ENCODE measurements at regions not wholly inside any gene's neighbourhood (a gene's known extent, or its start where the extent isn't known, plus 50 kb on each side); places are given as distances from the start of the nearest gene placed in this dataset.

DNA sequence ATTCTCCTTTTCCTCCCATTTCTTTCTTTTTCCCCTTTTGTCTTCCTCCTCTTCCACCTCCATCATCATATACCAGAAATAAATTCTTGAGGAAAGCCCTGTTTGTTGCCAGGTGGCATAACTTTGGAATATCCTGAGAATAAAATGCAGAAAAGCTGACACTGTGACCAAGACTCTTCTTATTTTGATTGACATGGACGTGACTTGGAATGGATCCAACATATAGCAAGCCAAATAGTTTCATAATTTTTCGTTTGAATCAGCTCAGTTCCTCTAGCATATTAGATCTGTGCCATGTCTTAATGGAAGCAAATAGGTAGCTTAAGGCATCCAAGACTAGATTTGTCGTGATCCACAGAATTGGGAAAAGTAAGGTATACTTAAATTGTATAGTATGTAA is 354.7 kb upstream of the FIGN start:
- DNase-seq (ENCODE audit: low spot score) (no peak), ATAC-seq (ENCODE audit: low read depth) (no peak)
- H3K27ac ChIP-seq (ENCODE audit: poor library complexity, severe bottlenecking): no peak overlapping the region
- peaks cover 3% of the 10 kb centered on the region for H3K27me3 ChIP-seq (ENCODE audit: insufficient read depth, poor library complexity, severe bottlenecking)
- TF ChIP-seq, protein P1, sequence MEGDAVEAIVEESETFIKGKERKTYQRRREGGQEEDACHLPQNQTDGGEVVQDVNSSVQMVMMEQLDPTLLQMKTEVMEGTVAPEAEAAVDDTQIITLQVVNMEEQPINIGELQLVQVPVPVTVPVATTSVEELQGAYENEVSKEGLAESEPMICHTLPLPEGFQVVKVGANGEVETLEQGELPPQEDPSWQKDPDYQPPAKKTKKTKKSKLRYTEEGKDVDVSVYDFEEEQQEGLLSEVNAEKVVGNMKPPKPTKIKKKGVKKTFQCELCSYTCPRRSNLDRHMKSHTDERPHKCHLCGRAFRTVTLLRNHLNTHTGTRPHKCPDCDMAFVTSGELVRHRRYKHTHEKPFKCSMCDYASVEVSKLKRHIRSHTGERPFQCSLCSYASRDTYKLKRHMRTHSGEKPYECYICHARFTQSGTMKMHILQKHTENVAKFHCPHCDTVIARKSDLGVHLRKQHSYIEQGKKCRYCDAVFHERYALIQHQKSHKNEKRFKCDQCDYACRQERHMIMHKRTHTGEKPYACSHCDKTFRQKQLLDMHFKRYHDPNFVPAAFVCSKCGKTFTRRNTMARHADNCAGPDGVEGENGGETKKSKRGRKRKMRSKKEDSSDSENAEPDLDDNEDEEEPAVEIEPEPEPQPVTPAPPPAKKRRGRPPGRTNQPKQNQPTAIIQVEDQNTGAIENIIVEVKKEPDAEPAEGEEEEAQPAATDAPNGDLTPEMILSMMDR (IDR thresholded peaks at IDR 0.05; ENCODE audit: poor library complexity, severe bottlenecking): no peak
- H3K4me1 ChIP-seq (ENCODE audit: insufficient read depth, poor library complexity, severe bottlenecking): no peaks in the 10 kb centered on the region
- H3K4me3 ChIP-seq (ENCODE audit: severe bottlenecking): no peak overlapping the region
- no peaks in the 10 kb centered on the region for H3K9me3 ChIP-seq (ENCODE audit: severe bottlenecking)
- H3K36me3 ChIP-seq (ENCODE audit: low read depth): no peaks in the 10 kb centered on the region

DNA sequence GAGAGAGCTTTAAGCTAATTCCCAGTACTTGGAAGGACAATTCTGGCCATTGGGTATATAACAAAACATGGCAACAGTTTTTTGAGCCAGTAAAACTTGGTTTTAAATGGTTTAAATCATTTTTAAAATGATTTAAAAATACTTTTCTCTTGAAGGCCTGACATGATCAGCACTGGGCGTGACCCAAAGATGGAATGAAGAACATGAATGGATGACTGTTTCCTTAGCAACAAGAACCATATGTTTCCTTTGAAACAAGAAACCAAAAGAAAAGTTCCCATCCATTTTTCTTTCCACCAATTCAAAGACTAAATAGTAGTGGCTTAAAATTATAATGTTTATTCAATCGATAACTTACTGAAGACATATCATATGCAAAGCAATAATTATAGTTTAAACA is 348.3 kb upstream of the FIGN start:
- Histone ChIP-seq H3K36me3 (ENCODE audit: low read depth) (no peaks in the 10 kb centered on the region), H3K4me3 (ENCODE audit: severe bottlenecking) (no peak overlapping the region), H3K4me1 (ENCODE audit: insufficient read depth, poor library complexity, severe bottlenecking) (no peaks in the 10 kb centered on the region), H3K27ac (ENCODE audit: poor library complexity, severe bottlenecking) (no peak overlapping the region), H3K27me3 (ENCODE audit: insufficient read depth, poor library complexity, severe bottlenecking) (no peaks in the 10 kb centered on the region), H3K9me3 (ENCODE audit: severe bottlenecking) (no peaks in the 10 kb centered on the region)
- TF ChIP-seq, protein P1 (IDR thresholded peaks at IDR 0.05; ENCODE audit: poor library complexity, severe bottlenecking): no peak
- DNase-seq (ENCODE audit: low spot score) (no peak), ATAC-seq (ENCODE audit: low read depth) (no peak)

GRCh38 chr2:164080486-164080885 is 344.7 kb upstream of the FIGN start:
- no peak for DNase-seq (ENCODE audit: low spot score)

DNA sequence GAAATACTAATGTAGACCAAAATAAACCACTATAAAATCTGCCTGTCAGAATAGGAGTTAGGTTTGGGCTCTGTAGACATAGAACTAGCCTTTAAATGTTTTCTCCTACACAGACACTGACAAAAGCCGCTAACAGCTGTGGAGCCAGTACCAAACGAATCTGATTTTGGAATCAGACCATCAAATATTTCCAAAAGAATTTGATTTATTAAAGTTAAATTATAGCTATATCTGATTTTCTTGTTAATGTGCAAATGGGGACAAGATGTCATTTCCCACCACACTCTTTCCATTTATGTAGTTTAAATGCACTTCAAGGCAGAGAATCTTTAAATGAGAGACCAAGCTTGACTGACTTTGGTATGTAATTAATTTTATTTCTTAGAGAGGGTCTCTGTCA is 343.4 kb upstream of the FIGN start:
- Histone ChIP-seq H3K9me3 (ENCODE audit: severe bottlenecking) (no peaks in the 10 kb centered on the region), H3K27me3 (ENCODE audit: insufficient read depth, poor library complexity, severe bottlenecking) (no peaks in the 10 kb centered on the region), H3K36me3 (ENCODE audit: low read depth) (no peaks in the 10 kb centered on the region), H3K4me3 (ENCODE audit: severe bottlenecking) (no peak overlapping the region), H3K4me1 (ENCODE audit: insufficient read depth, poor library complexity, severe bottlenecking) (no peaks in the 10 kb centered on the region), H3K27ac (ENCODE audit: poor library complexity, severe bottlenecking) (no peak overlapping the region)
- TF ChIP-seq, protein P1 (IDR thresholded peaks at IDR 0.05; ENCODE audit: poor library complexity, severe bottlenecking): no peak
- DNase-seq (ENCODE audit: low spot score): no peak
- no peak for ATAC-seq (ENCODE audit: low read depth)

More at GRCh38 chr2:164080486-164080885, 344.7 kb upstream of the FIGN start:
- Histone ChIP-seq H3K36me3 (ENCODE audit: low read depth) (no peaks in the 10 kb centered on the region), H3K4me1 (ENCODE audit: insufficient read depth, poor library complexity, severe bottlenecking) (no peaks in the 10 kb centered on the region), H3K27ac (ENCODE audit: poor library complexity, severe bottlenecking) (no peak overlapping the region), H3K9me3 (ENCODE audit: severe bottlenecking) (no peaks in the 10 kb centered on the region), H3K27me3 (ENCODE audit: insufficient read depth, poor library complexity, severe bottlenecking) (no peaks in the 10 kb centered on the region), H3K4me3 (ENCODE audit: severe bottlenecking) (no peak overlapping the region)
- ATAC-seq (ENCODE audit: low read depth): no peak
- TF ChIP-seq, protein P1 (IDR thresholded peaks at IDR 0.05; ENCODE audit: poor library complexity, severe bottlenecking): no peak

GRCh38 chr2:164078421-164078820 is 342.6 kb upstream of the FIGN start:
- H3K36me3 ChIP-seq (ENCODE audit: low read depth): no peaks in the 10 kb centered on the region
- H3K27me3 ChIP-seq (ENCODE audit: insufficient read depth, poor library complexity, severe bottlenecking): no peaks in the 10 kb centered on the region
- H3K27ac ChIP-seq (ENCODE audit: poor library complexity, severe bottlenecking): no peak overlapping the region
- H3K4me3 ChIP-seq (ENCODE audit: severe bottlenecking): no peak overlapping the region
- no peaks in the 10 kb centered on the region for H3K4me1 ChIP-seq (ENCODE audit: insufficient read depth, poor library complexity, severe bottlenecking)
- DNase-seq (ENCODE audit: low spot score): no peak
- ATAC-seq (ENCODE audit: low read depth): no peak
- TF ChIP-seq, protein P1 (IDR thresholded peaks at IDR 0.05; ENCODE audit: poor library complexity, severe bottlenecking): no peak
- H3K9me3 ChIP-seq (ENCODE audit: severe bottlenecking): no peaks in the 10 kb centered on the region
